Right lobe of liver (tissue), 6 donors: ENCODE measurements at regions not wholly inside any gene's neighbourhood (a gene's known extent, or its start where the extent isn't known, plus 50 kb on each side); places are given as distances from the start of the nearest gene placed in this dataset.

Experiments
- ATAC-seq, 4 donors: fragments of 200-7000 bp; cut with Tn5 transposase; one replicate each; pipeline ENCODE4 v1.9.1; 2020; ENCODE audit warnings: mild to moderate bottlenecking in 4 of 4, moderate library complexity in 4 of 4
- DNase-seq, 3 donors: peaks; one replicate each; pipeline ENCODE4 v3.0.0-alpha.2; 2020
- H3K27ac ChIP-seq, 3 donors: fragments of 200-600 bp; one replicate each; pipeline ENCODE4 v1.8.0; 2022
- H3K27me3 ChIP-seq, 2 donors: fragments of 200-600 bp; one replicate each; pipeline ENCODE4 v1.8.0; 2022
- H3K36me3 ChIP-seq, 4 donors: fragments of 200-600 bp; sonication (generic) in 1 of 4; one replicate each; pipeline versions ENCODE4 v1.5.1 to v1.8.0; 2017 to 2022; ENCODE audit warnings: control low read depth in 1 of 4
- H3K4me1 ChIP-seq, 4 donors: fragments of 200-600 bp; sonication (generic) in 1 of 4; one replicate each; pipeline versions ENCODE4 v1.5.1 to v1.8.0; 2017 to 2022; ENCODE audit warnings: control low read depth in 1 of 4
- H3K4me3 ChIP-seq, 3 donors: fragments of 200-600 bp; one replicate each; pipeline ENCODE4 v1.8.0; 2022
- H3K9me3 ChIP-seq, 4 donors: fragments of 200-600 bp; sonication (generic) in 1 of 4; one replicate each; pipeline versions ENCODE4 v1.5.1 to v1.8.0; 2017 to 2022; ENCODE audit warnings: control low read depth in 1 of 4
- CTCF ChIP-seq, 4 donors: fragments of 200-600 bp in 3 of 4; fragments of 450-650 bp in 1 of 4; IDR thresholded peaks; one replicate each; pipeline versions ENCODE4 v1.5.1 to v1.8.0; 2016 to 2022; ENCODE audit warnings: antibody characterized with exemption in 4 of 4, mild to moderate bottlenecking in 2 of 4
- POLR2A ChIP-seq: fragments of 450-650 bp; IDR thresholded peaks from one replicate; pipeline ENCODE4 v1.6.1; 2017; ENCODE audit warnings: antibody characterized with exemption, mild to moderate bottlenecking
- WGBS: methylation state at CpG from one replicate; pipeline ENCODE4 v1.1.6; 2018; ENCODE audit warnings: low coverage, low lambda C conversion rate; ENCODE audit not compliant: insufficient coverage; ENCODE audit errors: missing lambda C conversion rate; 5-methylcytosine and 5-hydroxymethylcytosine counted together
- intact Hi-C, 2 donors: fragments of 100-400 bp; cut with DNase I; formaldehyde crosslinking; loops; one replicate each; pipeline versions ENCODE4 v1.11.2 to v1.14.1; 2022
- donor health status: DM: no; HTN: yes; CAD: no.
- donor health status: DM: no; HTN: no; CAD: no.
- donor health status: DM: no; HTN: no; CAD: no.
- donor health status: DM: no; HTN: yes; CAD: no.
- donor health status: DM: no; HTN: yes; CAD: no.

- H3K27me3 ChIP-seq = no peaks in the 10 kb centered on the region
- no peak overlapping the region for H3K27ac ChIP-seq
- H3K4me3 ChIP-seq = no peak overlapping the region
- 43% methylated on average over 2 of the region's 2 CpGs for WGBS
- no peaks in the 10 kb centered on the region for H3K9me3 ChIP-seq
- DNase-seq = no peak
- no peaks in the 10 kb centered on the region for H3K4me1 ChIP-seq
- no peak for ATAC-seq
- intact Hi-C loops = no loop called here
- H3K36me3 ChIP-seq = no peaks in the 10 kb centered on the region
- TF ChIP-seq POLR2A (no peak), CTCF (IDR thresholded peaks at IDR 0.05) (no peak)
These were observed 600.0 kb upstream of the SLC39A10 start for GRCh38 chr2:195057001-195057400.

GRCh38 chr2:195055996-195056395 is 601.0 kb upstream of the SLC39A10 start:
- Histone ChIP-seq H3K9me3 (no peaks in the 10 kb centered on the region), H3K27me3 (no peaks in the 10 kb centered on the region), H3K4me3 (no peak overlapping the region), H3K27ac (no peak overlapping the region), H3K4me1 (no peaks in the 10 kb centered on the region), H3K36me3 (no peaks in the 10 kb centered on the region)
- no peak for ATAC-seq
- intact Hi-C loops = no loop called here
- no peak for DNase-seq
- 31% methylated on average over 2 of the region's 2 CpGs for WGBS
- TF ChIP-seq CTCF (IDR thresholded peaks at IDR 0.05) (no peak), POLR2A (no peak)

DNA sequence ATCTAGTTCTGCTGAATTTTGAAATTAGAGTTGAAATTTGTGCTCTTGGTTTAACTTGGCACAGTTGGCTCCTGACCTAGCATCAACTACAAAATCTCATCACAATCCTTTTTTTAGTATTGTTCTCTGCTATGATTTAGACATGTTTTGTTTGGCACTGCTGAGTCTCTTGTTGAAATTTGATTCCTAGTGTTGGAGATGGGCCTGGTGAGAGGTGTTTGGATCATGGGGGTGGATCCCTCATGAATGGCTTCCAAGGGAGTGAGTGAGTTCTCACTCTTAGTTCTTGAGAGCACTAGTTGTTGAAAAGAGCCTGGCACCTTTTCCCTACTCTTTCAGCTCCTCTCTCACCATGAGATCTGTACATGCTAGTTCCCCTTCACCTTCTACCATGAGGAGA is 605.6 kb upstream of the SLC39A10 start:
- DNase-seq (no peak), ATAC-seq (no peak)
- no peak overlapping the region for H3K4me3 ChIP-seq
- no peaks in the 10 kb centered on the region for H3K36me3 ChIP-seq
- no peak overlapping the region for H3K27ac ChIP-seq
- TF ChIP-seq POLR2A (no peak), CTCF (IDR thresholded peaks at IDR 0.05) (no peak)
- H3K27me3 ChIP-seq = no peaks in the 10 kb centered on the region
- intact Hi-C loops = no loop called here
- no peaks in the 10 kb centered on the region for H3K4me1 ChIP-seq
- no peaks in the 10 kb centered on the region for H3K9me3 ChIP-seq

DNA sequence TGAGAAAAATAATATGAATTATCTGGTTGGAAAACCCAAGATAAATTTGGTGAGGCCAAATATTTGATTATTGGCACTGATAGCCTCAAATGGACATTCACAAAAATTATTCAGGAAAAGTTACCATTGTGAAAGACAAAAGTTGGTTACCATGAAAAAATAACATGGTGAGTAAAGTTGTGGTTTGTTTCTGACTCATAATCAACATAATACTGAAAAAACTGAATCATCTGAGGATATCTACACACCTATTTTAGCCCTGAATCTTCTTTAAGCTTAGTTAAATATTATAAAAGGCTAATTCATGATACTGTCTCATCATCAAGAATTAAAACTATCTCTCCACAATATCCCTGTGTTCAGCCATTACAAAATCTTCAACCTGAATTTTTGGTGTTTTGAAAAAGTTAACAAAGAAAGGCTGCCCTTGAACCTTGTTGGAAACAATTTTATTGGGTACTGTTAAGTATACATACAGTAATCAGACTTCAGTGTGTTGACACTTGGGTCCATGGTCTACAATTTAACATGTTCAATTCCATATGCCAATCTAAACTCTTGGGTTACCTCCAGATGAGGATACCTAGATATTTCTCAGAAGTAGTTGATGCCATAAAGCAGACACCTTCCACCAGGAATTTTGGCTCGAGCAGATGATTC is 607.5 kb upstream of the SLC39A10 start:
- ATAC-seq (no peak), DNase-seq (no peak)
- no peaks in the 10 kb centered on the region for H3K27me3 ChIP-seq
- intact Hi-C loops = no loop called here
- H3K9me3 ChIP-seq = no peaks in the 10 kb centered on the region
- no peak overlapping the region for H3K27ac ChIP-seq
- no peak overlapping the region for H3K4me3 ChIP-seq
- WGBS = 31% methylated on average over 1 of the region's 1 CpG
- no peaks in the 10 kb centered on the region for H3K36me3 ChIP-seq
- no peak for TF ChIP-seq POLR2A
- TF ChIP-seq CTCF (IDR thresholded peaks at IDR 0.05) = no peak
- no peaks in the 10 kb centered on the region for H3K4me1 ChIP-seq

DNA sequence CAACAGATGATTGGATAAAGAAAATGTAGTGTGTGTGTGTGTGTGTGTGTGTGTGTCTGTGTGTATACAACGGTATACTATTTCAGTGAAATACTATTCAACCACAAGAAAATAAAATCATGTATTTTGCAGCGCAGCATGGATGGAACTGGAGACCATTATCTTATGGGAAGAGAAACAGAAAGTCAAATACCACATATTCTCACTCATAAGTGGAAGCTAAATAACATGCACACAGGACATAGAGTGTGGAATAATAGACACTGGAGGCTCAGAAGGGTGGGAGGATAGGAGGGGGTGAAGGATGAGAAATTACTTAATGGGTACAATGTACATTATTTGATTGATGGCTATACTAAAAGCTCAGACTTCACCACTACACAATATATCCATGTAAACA is 609.1 kb upstream of the SLC39A10 start:
- Histone ChIP-seq H3K27me3 (no peaks in the 10 kb centered on the region), H3K36me3 (no peaks in the 10 kb centered on the region), H3K9me3 (no peaks in the 10 kb centered on the region), H3K4me1 (no peaks in the 10 kb centered on the region), H3K4me3 (no peak overlapping the region), H3K27ac (no peak overlapping the region)
- WGBS = 57% methylated on average over 2 of the region's 2 CpGs
- intact Hi-C loops = no loop called here
- ATAC-seq (no peak), DNase-seq (no peak)
- TF ChIP-seq CTCF (IDR thresholded peaks at IDR 0.05) = no peak
- TF ChIP-seq POLR2A = no peak
